ENCODE measurements at regions not wholly inside any gene's neighbourhood (a gene's known extent, or its start where the extent isn't known, plus 50 kb on each side); places are given as distances from the start of the nearest gene placed in this dataset.
"Not testable (repeated sequence)": the region's sequence is repeated elsewhere in the genome, so short reads cannot be mapped to it uniquely, and the experiment has no call there.

- DNase-seq, result no peak
These were observed 251.6 kb upstream of the RGMB start for GRCh38 chr5:98521821-98522220.

GRCh38 chr5:98524773-98525172, 248.7 kb upstream of the RGMB start:
- no peak for DNase-seq

DNA sequence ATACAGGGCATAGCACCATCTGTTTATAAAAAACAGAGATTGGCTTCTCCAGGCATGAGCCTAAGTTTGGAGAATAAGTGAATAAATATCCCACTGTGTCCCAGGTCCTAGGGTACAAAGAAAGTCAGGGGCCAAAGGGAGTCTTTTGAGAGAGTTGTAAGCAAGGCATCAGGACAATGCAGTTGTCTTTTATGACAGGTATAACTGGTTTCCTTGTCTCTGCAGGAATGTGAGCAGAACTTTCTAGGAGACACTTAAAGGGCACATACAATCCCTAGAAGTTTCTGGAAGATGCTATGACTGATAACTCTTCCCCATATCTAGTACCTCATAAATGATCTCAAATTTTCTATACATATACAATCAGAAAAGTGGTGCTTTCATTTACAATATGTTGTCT, 245.6 kb upstream of the RGMB start:
- DNase-seq, result no peak

DNA sequence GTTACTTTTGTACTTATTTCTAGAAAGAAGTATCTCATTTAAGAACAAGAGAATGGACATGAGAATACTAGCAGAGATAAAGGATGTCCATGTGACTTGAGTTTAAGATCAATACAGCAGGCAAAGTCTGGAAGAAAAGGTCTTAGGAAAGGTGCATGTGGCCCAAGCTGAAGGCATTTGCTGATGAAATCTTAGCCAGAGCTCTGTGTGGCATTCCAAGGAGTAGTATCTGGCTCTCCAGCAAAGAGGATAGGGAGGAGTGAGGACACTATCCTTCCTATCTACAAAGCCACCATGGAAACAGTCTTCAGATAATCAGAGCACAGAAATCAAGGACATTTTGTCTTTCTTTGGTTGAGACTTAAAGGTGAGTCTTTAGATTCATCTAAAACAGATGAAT, 244.1 kb upstream of the RGMB start:
- no peak for DNase-seq

DNA sequence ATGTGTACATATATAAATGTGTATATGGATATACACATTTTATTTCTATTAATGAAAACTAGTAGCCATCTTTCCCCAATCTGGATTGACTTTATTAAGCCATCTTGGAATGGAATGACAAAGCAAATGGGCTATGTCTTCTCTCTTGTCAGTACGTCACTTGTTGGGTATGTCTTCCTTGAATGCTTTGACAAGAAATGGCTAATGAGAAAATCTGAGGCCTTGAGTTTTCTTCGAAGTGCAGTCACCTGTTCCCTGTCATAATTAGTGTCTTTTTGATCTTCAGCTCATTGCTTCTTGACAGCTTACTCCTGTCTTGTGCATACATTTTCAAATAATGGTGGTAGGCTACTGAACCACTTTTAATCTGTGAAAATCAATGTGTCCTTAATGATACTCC, 243.2 kb upstream of the RGMB start:
- DNase-seq, result no peak

GRCh38 chr5:98535901-98536300, 237.6 kb upstream of the RGMB start:
- no peak for DNase-seq

DNA sequence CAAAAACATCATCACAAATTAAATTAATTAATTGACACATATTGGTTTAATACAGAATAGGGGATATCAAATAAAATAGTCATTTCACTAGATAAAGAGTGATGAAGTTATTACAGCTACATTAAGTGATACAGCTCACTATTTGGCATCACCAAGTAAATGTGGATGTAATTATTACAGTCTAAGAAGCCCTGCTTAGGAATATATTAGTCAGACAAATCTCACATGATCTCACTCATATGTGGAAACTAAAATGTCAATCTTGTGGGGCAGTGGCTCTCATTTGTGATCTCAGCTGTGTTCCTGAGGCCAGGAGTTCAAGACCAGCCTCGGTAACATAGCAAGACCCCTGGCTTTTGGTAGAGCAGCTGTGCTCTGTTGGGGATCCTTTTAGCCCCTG, 233.4 kb upstream of the RGMB start:
- no peak for DNase-seq

GRCh38 chr5:98541641-98542040, 231.8 kb upstream of the RGMB start:
- no peak for DNase-seq

GRCh38 chr5:98543490-98543889, 230.0 kb upstream of the RGMB start:
- no peak for DNase-seq

DNA sequence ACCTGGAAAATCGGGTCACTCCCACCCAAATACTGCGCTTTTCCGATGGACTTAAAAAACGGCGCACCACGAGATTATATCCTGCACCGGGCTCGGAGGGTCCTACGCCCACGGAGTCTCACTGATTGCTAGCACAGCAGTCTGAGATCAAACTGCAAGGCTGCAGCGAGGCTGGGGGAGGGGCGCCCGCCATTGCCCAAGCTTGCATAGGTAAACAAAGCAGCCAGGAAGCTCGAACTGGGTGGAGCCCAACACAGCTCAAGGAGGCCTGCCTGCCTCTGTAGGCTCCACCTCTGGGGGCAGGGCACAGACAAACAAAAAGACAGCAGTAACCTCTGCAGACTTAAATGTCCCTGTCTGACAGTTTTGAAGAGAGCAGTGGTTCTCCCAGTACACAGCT, 226.5 kb upstream of the RGMB start:
- DNase-seq, result not testable (repeated sequence)

- DNase-seq, result no peak
These were observed 216.8 kb upstream of the RGMB start for GRCh38 chr5:98556712-98557111.

- DNase-seq, result no peak
These were observed 215.5 kb upstream of the RGMB start for GRCh38 chr5:98557916-98558315.

- DNase-seq, result no peak
These were observed 209.4 kb upstream of the RGMB start for GRCh38 chr5:98563885-98564653.

DNA sequence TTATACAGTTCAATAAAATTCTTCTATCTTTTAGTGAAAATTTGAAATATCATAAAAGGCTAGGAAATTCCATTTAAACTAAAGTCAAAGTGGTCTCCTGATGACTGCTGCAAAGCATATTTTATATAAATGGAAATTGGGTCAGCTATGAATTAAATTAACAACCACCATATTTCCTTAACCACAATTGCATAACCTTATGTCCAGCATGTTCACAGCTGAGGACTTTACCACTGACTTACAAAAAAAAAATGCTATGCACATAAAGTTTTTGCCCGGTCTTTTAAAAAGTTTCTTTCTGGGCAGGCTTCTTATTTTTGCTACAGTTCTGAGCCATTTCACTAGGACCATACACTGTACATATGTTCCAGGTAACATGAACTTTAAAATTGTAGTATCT, 208.6 kb upstream of the RGMB start:
- DNase-seq, result no peak

- no peak for DNase-seq
These were observed 205.1 kb upstream of the RGMB start for GRCh38 chr5:98568336-98568735.

DNA sequence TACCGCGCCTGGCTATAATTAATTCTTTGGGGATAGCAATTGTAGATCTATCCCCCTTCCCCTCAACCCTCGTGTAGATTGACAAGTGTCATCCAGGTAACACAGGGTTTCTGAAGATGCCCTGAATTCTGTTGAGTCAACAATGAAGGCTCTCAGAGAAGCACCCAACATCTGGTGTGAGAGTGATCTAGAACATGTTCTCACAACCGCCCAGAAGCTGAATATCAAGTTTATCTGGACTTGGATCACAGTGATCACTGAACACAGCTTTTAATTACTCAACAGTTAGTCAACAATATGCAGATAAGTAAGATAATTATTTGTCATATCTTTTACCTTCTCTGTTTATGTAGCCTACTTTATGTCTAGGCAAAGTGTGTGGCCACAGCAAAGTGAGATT, 204.2 kb upstream of the RGMB start:
- DNase-seq, result no peak

DNA sequence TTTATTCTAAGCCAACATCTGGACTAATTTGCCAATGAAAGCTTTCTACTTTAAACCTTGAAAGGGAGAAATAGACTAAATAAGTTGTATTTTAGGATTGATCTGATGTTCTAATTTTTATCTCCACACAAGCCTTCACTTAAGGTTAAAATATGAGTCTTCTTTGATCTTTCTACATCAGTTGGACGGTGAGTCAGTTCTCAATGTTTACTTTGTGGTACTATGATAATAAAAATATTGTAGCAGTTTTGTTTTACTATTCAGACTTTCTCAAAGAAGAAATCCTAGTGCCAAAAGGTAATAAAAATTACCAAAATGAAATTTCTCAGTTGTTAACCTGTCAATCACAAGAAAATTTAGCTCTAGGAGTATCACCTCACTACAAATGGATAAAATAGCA, 203.5 kb upstream of the RGMB start:
- DNase-seq, result no peak

DNA sequence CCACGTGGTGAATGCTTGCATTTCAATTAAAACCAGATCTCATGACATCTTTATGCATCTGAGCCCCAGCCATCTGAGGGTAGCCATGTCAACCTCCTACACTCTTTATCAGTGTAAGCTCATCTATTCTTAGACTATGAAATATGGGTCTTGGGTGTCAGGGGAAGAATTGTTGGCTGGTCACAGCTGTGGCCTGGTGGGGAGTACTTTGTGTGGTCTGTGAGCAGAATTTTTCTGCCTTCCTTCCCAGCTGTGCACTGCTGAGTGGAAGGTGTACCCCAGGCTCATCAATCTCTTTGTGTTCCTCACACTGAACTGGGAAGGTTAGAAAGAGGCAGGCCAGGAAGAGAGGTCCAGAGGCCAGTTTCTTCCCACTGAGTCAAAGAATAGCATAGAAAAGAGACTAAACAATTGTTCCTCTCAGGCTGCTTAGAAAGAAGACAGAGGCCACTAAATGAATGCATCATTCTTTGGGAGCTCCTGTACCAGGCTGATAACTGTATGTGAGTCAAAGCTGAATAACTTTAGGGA, 202.7 kb upstream of the RGMB start:
- no peak for DNase-seq

DNA sequence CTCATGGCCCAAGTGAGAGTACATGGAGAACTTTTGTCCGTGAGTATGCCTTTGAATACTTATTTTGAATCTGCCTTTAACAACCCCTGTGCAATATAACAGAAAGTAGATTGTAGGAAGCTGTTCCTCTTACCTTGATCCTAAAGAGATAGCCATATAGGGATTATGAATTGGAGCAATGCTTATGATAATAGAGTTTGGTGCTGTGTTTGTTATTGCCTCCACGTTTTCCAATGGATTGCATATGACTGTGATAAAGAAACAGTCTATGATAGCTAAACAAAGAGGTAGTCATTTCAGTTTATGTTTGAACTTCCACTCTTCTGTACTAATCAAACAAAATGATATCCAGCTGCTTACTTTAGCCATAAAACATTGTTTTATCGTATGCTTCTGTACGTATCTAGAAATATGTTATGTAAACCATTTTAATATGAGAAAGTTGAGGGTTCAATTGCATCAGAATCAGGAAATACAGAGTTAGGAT, 199.6 kb upstream of the RGMB start:
- no peak for DNase-seq

GRCh38 chr5:98576275-98576674, 197.2 kb upstream of the RGMB start:
- DNase-seq, result no peak

DNA sequence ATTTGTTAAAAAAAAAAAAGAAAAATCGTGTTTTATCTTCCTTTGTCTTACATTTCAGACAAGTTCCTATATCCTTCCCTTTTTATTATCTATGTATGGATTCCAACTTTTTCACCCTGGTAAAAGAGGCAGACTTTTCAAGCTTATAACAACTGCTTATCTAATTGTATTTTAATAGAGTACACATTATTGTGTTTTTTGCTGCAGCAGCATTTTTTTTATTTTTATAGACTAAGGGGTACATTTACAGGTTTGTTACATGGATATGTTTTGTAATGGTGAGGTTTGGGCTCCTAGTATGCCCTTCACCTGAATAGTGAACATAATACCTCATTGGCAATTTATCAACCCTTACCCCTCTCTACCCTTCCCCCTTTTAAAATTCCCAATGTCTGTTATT, 195.0 kb upstream of the RGMB start:
- no peak for DNase-seq

DNA sequence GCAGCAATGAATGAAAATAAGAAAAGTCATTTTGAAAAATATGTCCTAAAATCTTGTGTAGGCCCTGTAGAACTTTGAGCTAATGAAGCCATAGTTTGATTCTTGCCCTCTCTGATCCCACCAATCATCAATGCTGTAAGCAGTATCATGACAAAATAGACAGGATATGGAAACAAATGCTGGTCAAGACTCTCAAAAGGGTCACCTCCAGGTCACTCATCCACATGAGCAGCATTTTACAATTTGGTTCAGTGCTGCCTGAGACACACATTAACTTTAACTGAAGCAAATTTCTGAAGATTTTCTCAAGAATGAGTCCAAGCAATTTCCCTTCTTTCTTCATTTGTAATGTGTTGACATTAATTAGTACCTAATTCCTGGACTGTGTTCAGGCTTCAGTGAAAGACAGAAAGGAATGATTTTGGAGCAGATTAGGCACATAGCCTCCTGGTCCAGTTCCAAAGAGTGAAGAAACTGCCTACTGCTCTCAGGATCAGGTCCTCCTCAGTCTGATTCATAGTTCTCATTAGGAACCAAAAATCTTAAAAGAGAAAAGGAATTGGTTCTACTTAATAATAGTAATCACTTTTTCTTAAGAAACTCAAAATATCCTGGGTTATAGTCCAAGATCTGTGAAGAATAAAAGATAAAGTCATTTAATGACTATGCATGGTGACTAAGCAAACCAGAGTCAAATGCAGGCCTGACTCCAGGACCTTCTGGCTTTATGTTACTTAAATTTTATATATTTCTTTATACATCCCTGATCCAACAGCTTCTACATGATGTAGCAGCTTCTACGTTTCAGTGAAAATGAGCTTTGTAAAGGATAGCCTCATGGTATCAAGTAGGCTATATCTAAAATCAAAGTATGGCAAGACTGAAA, 192.1 kb upstream of the RGMB start:
- DNase-seq, result no peak

DNA sequence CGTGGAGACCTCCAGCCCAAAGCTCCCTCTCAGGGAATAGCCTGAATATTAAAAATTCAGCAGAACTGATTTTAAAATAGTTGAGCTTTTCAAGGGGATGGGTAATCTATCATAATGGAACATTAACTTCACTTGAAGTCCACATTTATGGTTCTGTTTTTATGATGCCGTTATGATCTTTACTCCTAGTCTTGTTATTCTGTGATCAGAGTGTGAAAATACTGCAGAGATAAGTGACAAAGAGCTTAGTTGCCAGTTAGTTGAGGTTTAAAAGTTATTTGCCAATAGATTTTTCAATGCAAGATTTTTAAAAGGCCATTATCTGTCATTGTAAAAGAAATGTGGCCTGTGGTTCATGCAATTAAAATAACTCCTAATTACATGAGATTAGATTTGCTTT, 189.9 kb upstream of the RGMB start:
- DNase-seq, result no peak
